K562 (cell line): ENCODE measurements at regions not wholly inside any gene's neighbourhood (a gene's known extent, or its start where the extent isn't known, plus 50 kb on each side); places are given as distances from the start of the nearest gene placed in this dataset.

ENCODE experiments used
- ATAC-seq: fragments of 200-7000 bp; cut with Tn5 transposase; 3 replicates; pipeline ENCODE4 v1.9.1; 2020; ENCODE audit warnings: moderate library complexity
- BruUV-seq: library from RNA; stranded (reverse); fragments of 400-500 nt; replicated peaks from 2 replicates; lab custom pipeline; 2021; lab: Mats Ljungman, UMichigan
- CTCF ChIA-PET: fragments of 300-600 bp; formaldehyde crosslinking; extraction: SDS; loops from one replicate; lab custom pipeline; 2021; ENCODE audit warnings: low intra/inter-chr PET ratio; lab: Yijun Ruan, JAX
- POLR2A ChIA-PET: fragments of 300-600, 350-650 bp; sonication (Branson Sonifier 250); formaldehyde crosslinking; extraction: SDS; loops from one replicate; lab custom pipeline; 2021; ENCODE audit warnings: antibody characterized with exemption, inconsistent platforms; lab: Yijun Ruan, JAX
- DNase-seq, 4 experiments: peaks; one replicate each; pipeline versions ENCODE4 v3.0.0 to v3.0.0-alpha.2; 2011 to 2018; ENCODE audit warnings: low spot score in 3 of 4, mixed read lengths in 3 of 4; ENCODE audit errors: extremely low read depth in 1 of 4
- FAIRE-seq: peaks from 2 replicates; lab custom pipeline; 2011; peaks lifted over from hg19 to GRCh38; lab: Jason Lieb, UNC
- H2AFZ ChIP-seq: 2 replicates; pipeline ENCODE4 v1.6.0; 2011; ENCODE audit warnings: low read depth, low read length, control low read depth, inconsistent platforms
- H3K27ac ChIP-seq: fragments of 200-600 bp; 3 replicates; pipeline ENCODE4 v1.8.0; 2011; ENCODE audit warnings: low read depth, mild to moderate bottlenecking, control low read depth, inconsistent platforms, low read length, moderate library complexity, mixed read lengths; ENCODE audit errors: extremely low read depth
- H3K27me3 ChIP-seq, 2 experiments: fragments of 300-600 bp in 1 of 2; 2 replicates in 1 of 2; 3 replicates in 1 of 2; pipeline versions ENCODE4 v1.6.0 to v1.8.0; 2011; ENCODE audit warnings: inconsistent platforms in 2 of 2, low read length in 2 of 2, mild to moderate bottlenecking in 1 of 2, mixed read lengths in 1 of 2, moderate library complexity in 1 of 2; ENCODE audit not compliant: control insufficient read depth in 2 of 2, insufficient read depth in 2 of 2
- H3K36me3 ChIP-seq: fragments of 300-600 bp; 3 replicates; pipeline ENCODE4 v1.8.0; 2011; ENCODE audit warnings: mild to moderate bottlenecking, low read length, inconsistent platforms; ENCODE audit not compliant: control insufficient read depth, insufficient read depth
- H3K4me1 ChIP-seq, 2 experiments: fragments of 200-600 bp in 1 of 2; replicated peaks in 1 of 2; 2 replicates in 1 of 2; 3 replicates in 1 of 2; pipeline versions ENCODE4 v1.5.1 to v1.8.0; 2011; ENCODE audit warnings: inconsistent platforms in 2 of 2, low read length in 2 of 2, mild to moderate bottlenecking in 1 of 2, mixed read lengths in 1 of 2, moderate library complexity in 1 of 2; ENCODE audit not compliant: control insufficient read depth in 2 of 2, insufficient read depth in 2 of 2
- H3K4me2 ChIP-seq: 2 replicates; pipeline ENCODE4 v1.6.1; 2011; ENCODE audit warnings: low read length, control low read depth, inconsistent platforms, mixed read lengths; ENCODE audit not compliant: insufficient read depth
- H3K4me3 ChIP-seq: fragments of 200-600 bp; sonication (generic), shearing (Covaris generic); 2 replicates; pipeline ENCODE4 v1.5.1; 2016; ENCODE audit warnings: control low read depth, inconsistent platforms
- H3K79me2 ChIP-seq: fragments of 200-600 bp; 3 replicates; pipeline ENCODE4 v1.8.0; 2011; ENCODE audit warnings: low read length, inconsistent platforms; ENCODE audit not compliant: control insufficient read depth, insufficient read depth
- H3K9ac ChIP-seq, 2 experiments: 2 replicates each; pipeline versions ENCODE4 v1.6.0 to v1.6.1; 2011; ENCODE audit warnings: low read depth in 2 of 2, low read length in 2 of 2, control low read depth in 1 of 2, inconsistent platforms in 1 of 2, mild to moderate bottlenecking in 1 of 2, mixed read lengths in 1 of 2; ENCODE audit not compliant: insufficient read depth in 1 of 2
- H3K9me1 ChIP-seq: one replicate; pipeline ENCODE4 v1.6.0; 2011; ENCODE audit warnings: inconsistent platforms, mild to moderate bottlenecking, low read length, moderate library complexity; ENCODE audit not compliant: control insufficient read depth, insufficient read depth
- H3K9me3 ChIP-seq: replicated peaks from 2 replicates; pipeline ENCODE4 v1.5.1; 2011; ENCODE audit warnings: low read depth, low read length, inconsistent platforms; ENCODE audit not compliant: control insufficient read depth, insufficient read depth
- H4K20me1 ChIP-seq: replicated peaks from 2 replicates; pipeline ENCODE4 v1.6.1; 2011; ENCODE audit warnings: low read length, inconsistent platforms, mixed read lengths; ENCODE audit not compliant: control insufficient read depth, insufficient read depth
- AFF1 ChIP-seq, 2 experiments: fragments of 450-650 bp; IDR thresholded peaks; 2 replicates each; pipeline ENCODE4 v1.6.1; 2018; ENCODE audit warnings: mild to moderate bottlenecking in 2 of 2, low read depth in 1 of 2; ENCODE audit not compliant: partially characterized antibody in 2 of 2
- ARID2 ChIP-seq: fragments of 450-650 bp; IDR thresholded peaks from 2 replicates; pipeline ENCODE4 v1.6.1; 2017; ENCODE audit warnings: antibody characterized with exemption, mild to moderate bottlenecking
- BRD4 ChIP-seq: fragments of 200-600 bp; sonication (generic); IDR thresholded peaks from 2 replicates; pipeline ENCODE4 v1.6.1; 2017; ENCODE audit warnings: inconsistent platforms
- CHD2 ChIP-seq: IDR thresholded peaks from 2 replicates; pipeline ENCODE4 v1.6.1; 2011; ENCODE audit warnings: low read depth, low read length
- CTBP1 ChIP-seq: fragments of 450-650 bp; IDR thresholded peaks from 2 replicates; pipeline ENCODE4 v1.6.1; 2016; ENCODE audit warnings: borderline replicate concordance
- ELK3 ChIP-seq: fragments of 450-650 bp; formaldehyde crosslinking; IDR thresholded peaks from 2 replicates; pipeline ENCODE4 v1.4.0; 2020; ENCODE audit warnings: mild to moderate bottlenecking
- FIP1L1 ChIP-seq: fragments of 200-400 bp; formaldehyde crosslinking; IDR thresholded peaks from 2 replicates; pipeline ENCODE4 v1.6.1; 2018; ENCODE audit warnings: mild to moderate bottlenecking, low read depth, low read length; ENCODE audit not compliant: poor library complexity, severe bottlenecking
- HOXB6 ChIP-seq: fragments of 250-450 bp; sonication (Bioruptor Pico); IDR thresholded peaks from 2 replicates; pipeline ENCODE4 v1.5.1; 2022; ENCODE audit warnings: mild to moderate bottlenecking, borderline replicate concordance
- MCM5 ChIP-seq: fragments of 450-650 bp; IDR thresholded peaks from 2 replicates; pipeline ENCODE4 v1.6.1; 2016; ENCODE audit warnings: low read depth
- NCOA4 ChIP-seq: fragments of 450-650 bp; IDR thresholded peaks from 2 replicates; pipeline ENCODE4 v1.6.1; 2018; ENCODE audit warnings: mild to moderate bottlenecking; ENCODE audit not compliant: partially characterized antibody
- NR2C1 ChIP-seq, 2 experiments: fragments of 450-650 bp; IDR thresholded peaks; 2 replicates each; pipeline ENCODE4 v1.6.1; 2017; ENCODE audit warnings: mild to moderate bottlenecking in 2 of 2, antibody characterized with exemption in 1 of 2, inconsistent platforms in 1 of 2, missing compliant biosample characterization in 1 of 2, missing genetic modification characterization in 1 of 2
- POLR2AphosphoS2 ChIP-seq: IDR thresholded peaks from 2 replicates; pipeline ENCODE4 v1.6.1; 2012; ENCODE audit warnings: low read length, improper control_type of control experiment
- SMAD4 ChIP-seq: fragments of 250-450 bp; sonication (Bioruptor Pico); conservative IDR thresholded peaks from 2 replicates; pipeline ENCODE4 v1.8.0; 2021; ENCODE audit warnings: inconsistent platforms, mild to moderate bottlenecking, moderate library complexity
- ZC3H11A ChIP-seq: IDR thresholded peaks from 2 replicates; pipeline ENCODE4 v1.6.1; 2012; ENCODE audit warnings: low read depth, low read length, improper control_type of control experiment
- ZNF639 ChIP-seq, 2 experiments: fragments of 200-800 bp in 1 of 2; sonication (Bioruptor generic) in 1 of 2; sonication (generic) in 1 of 2; formaldehyde crosslinking in 1 of 2; IDR thresholded peaks in 1 of 2; conservative IDR thresholded peaks in 1 of 2; 2 replicates each; pipeline versions ENCODE4 v1.5.0 to v1.6.1; 2016 to 2020; ENCODE audit warnings: missing compliant biosample characterization in 1 of 2, missing genetic modification characterization in 1 of 2, missing genetic modification reagents in 1 of 2
- WGBS: fragments of 100-300 bp; shearing (Covaris generic); methylation state at CpG from one replicate; pipeline ENCODE4 v1.1.6; 2016; ENCODE audit warnings: low coverage, mixed read lengths; ENCODE audit not compliant: insufficient coverage; ENCODE audit errors: missing lambda C conversion rate; 5-methylcytosine and 5-hydroxymethylcytosine counted together
- in situ Hi-C: fragments of 300-500 bp; cut with MboI; formaldehyde crosslinking; loops from 4 replicates; pipeline ENCODE4 v1.15.0; 2018; ENCODE audit warnings: inconsistent platforms, mixed read lengths
- intact Hi-C: fragments of 100-400 bp; cut with micrococcal nuclease; formaldehyde crosslinking; loops from 2 replicates; pipeline ENCODE4 v1.14.2; 2022

- POLR2A ChIA-PET, result no interaction called here
- Histone ChIP-seq H3K27me3 (peaks cover 9 to 13% of the 10 kb centered on the region in 2 experiments; a peak in 3 of 5 replicates), H3K4me1 (no peaks in the 10 kb centered on the region; a peak in 1 of 5 replicates), H3K36me3 (no peaks in the 10 kb centered on the region), H3K4me3 (no peak overlapping the region), H3K79me2 (no peaks in the 10 kb centered on the region), H3K9ac (no peak overlapping the region), H3K27ac (no peak overlapping the region), H3K4me2 (no peak overlapping the region), H3K9me1 (peaks cover 3% of the 10 kb centered on the region), H4K20me1 (no peaks in the 10 kb centered on the region), H3K9me3 (no peaks in the 10 kb centered on the region), H2AFZ (no peak overlapping the region)
- WGBS, result 2% methylated on average over 6 of the region's 6 CpGs
- FAIRE-seq (no peak), ATAC-seq (no peak), DNase-seq (no peak)
- intact Hi-C loops, result no loop called here
- in situ Hi-C loops, result no loop called here
- CTCF ChIA-PET, result no interaction called here
- no TSS peak for BruUV-seq
- no peak for TF ChIP-seq AFF1 (IDR thresholded peaks at IDR 0.05; ENCODE audit: low read depth in 1 of 2, partially characterized antibody in 2 of 2)
- TF ChIP-seq CHD2, result no peak
- TF ChIP-seq HOXB6 (CRISPR knock-in tag), result no peak
- no peak for TF ChIP-seq ZC3H11A
- no peak for TF ChIP-seq FIP1L1
- no peak for TF ChIP-seq MCM5
- TF ChIP-seq BRD4, result no peak
- no peak for TF ChIP-seq POLR2AphosphoS2
- no peak for TF ChIP-seq NR2C1 (IDR thresholded peaks at IDR 0.05)
- TF ChIP-seq NR2C1 (tag; IDR thresholded peaks at IDR 0.05), result no peak
- no peak for TF ChIP-seq ARID2
- no peak for TF ChIP-seq CTBP1
- no peak for TF ChIP-seq NCOA4
- no peak for TF ChIP-seq ELK3 (CRISPR knock-in tag)
- no peak for TF ChIP-seq SMAD4
- TF ChIP-seq ZNF639 (CRISPR knock-in tag; conservative IDR thresholded peaks at IDR 0.05 in 1 of 2, IDR thresholded peaks at IDR 0.05 in 1 of 2), result no peak
Measured at GRCh38 chr10:33117230-33117629, 159.2 kb upstream of the ITGB1 start.
